Keratinocyte (primary cell): ENCODE measurements at regions not wholly inside any gene's neighbourhood (a gene's known extent, or its start where the extent isn't known, plus 50 kb on each side); places are given as distances from the start of the nearest gene placed in this dataset.

ENCODE experiments used
- DNase-seq: peaks from one replicate; pipeline ENCODE4 v3.0.0-alpha.2; 2011; ENCODE audit warnings: low read depth, missing footprints, low spot score
- FAIRE-seq: peaks from 2 replicates; lab custom pipeline; 2011; peaks lifted over from hg19 to GRCh38; lab: Jason Lieb, UNC
- H2AFZ ChIP-seq: 2 replicates; pipeline ENCODE4 v1.6.0; 2012; ENCODE audit warnings: low read length, control low read depth, inconsistent platforms; ENCODE audit not compliant: control insufficient read depth
- H3K27ac ChIP-seq: 2 replicates; pipeline ENCODE4 v1.5.1; 2011; ENCODE audit warnings: low read length; ENCODE audit not compliant: control insufficient read depth, insufficient read depth
- H3K27me3 ChIP-seq: 3 replicates; pipeline ENCODE4 v1.6.0; 2011; ENCODE audit warnings: low read length; ENCODE audit not compliant: control insufficient read depth, insufficient read depth; ENCODE audit errors: extremely low read depth
- H3K36me3 ChIP-seq, 2 experiments: 2 replicates in 1 of 2; 3 replicates in 1 of 2; pipeline ENCODE4 v1.5.1; 2011; ENCODE audit warnings: low read length in 2 of 2, mild to moderate bottlenecking in 1 of 2; ENCODE audit not compliant: control insufficient read depth in 2 of 2, insufficient read depth in 2 of 2; ENCODE audit errors: extremely low read depth in 1 of 2
- H3K4me1 ChIP-seq: 3 replicates; pipeline ENCODE4 v1.5.1; 2011; ENCODE audit warnings: low read length; ENCODE audit not compliant: control insufficient read depth, insufficient read depth; ENCODE audit errors: extremely low read depth
- H3K4me2 ChIP-seq: 3 replicates; pipeline ENCODE4 v1.6.0; 2011; ENCODE audit warnings: low read depth, low read length; ENCODE audit not compliant: control insufficient read depth, insufficient read depth; ENCODE audit errors: extremely low read depth
- H3K4me3 ChIP-seq, 3 experiments: fragments of 200-600 bp in 1 of 3; sonication (generic) in 1 of 3; 2 replicates in 2 of 3; 3 replicates in 1 of 3; pipeline ENCODE4 v1.5.1; 2011 to 2016; ENCODE audit warnings: low read length in 3 of 3, mild to moderate bottlenecking in 3 of 3, control low read depth in 2 of 3, inconsistent platforms in 1 of 3, low read depth in 1 of 3, mixed read lengths in 1 of 3, mixed run types in 1 of 3, moderate library complexity in 1 of 3; ENCODE audit not compliant: control insufficient read depth in 2 of 3, insufficient read depth in 2 of 3; ENCODE audit errors: extremely low read depth in 1 of 3
- H3K79me2 ChIP-seq: 2 replicates; pipeline ENCODE4 v1.6.0; 2012; ENCODE audit warnings: low read length; ENCODE audit not compliant: control insufficient read depth, insufficient read depth
- H3K9ac ChIP-seq: 3 replicates; pipeline ENCODE4 v1.6.0; 2011; ENCODE audit warnings: low read length; ENCODE audit not compliant: control insufficient read depth, insufficient read depth; ENCODE audit errors: extremely low read depth
- H3K9me1 ChIP-seq: 3 replicates; pipeline ENCODE4 v1.6.0; 2011; ENCODE audit warnings: low read length; ENCODE audit not compliant: control insufficient read depth, insufficient read depth; ENCODE audit errors: extremely low read depth
- H3K9me3 ChIP-seq: 2 replicates; pipeline ENCODE4 v1.5.1; 2012; ENCODE audit warnings: low read depth, low read length; ENCODE audit not compliant: control insufficient read depth
- H4K20me1 ChIP-seq: 3 replicates; pipeline ENCODE4 v1.6.0; 2011; ENCODE audit warnings: low read length; ENCODE audit not compliant: control insufficient read depth, insufficient read depth; ENCODE audit errors: extremely low read depth
- CTCF ChIP-seq, 3 experiments: IDR thresholded peaks in 1 of 3; conservative IDR thresholded peaks in 1 of 3; optimal IDR thresholded peaks in 1 of 3; 2 replicates in 2 of 3; 3 replicates in 1 of 3; pipeline versions ENCODE3 to v1.5.1; 2011; ENCODE audit warnings: low read length in 3 of 3, mild to moderate bottlenecking in 3 of 3, moderate library complexity in 2 of 3, control low read depth in 1 of 3, inconsistent platforms in 1 of 3; ENCODE audit not compliant: insufficient read depth in 2 of 3; ENCODE audit errors: extremely low read depth in 1 of 3
- EZH2 ChIP-seq: IDR thresholded peaks from one replicate; pipeline ENCODE4 v1.6.1; 2012; ENCODE audit warnings: inconsistent platforms, mild to moderate bottlenecking, low read length, moderate library complexity
- dilution Hi-C: fragments of 300-500 bp; cut with MboI; formaldehyde crosslinking; loops from one replicate; pipeline ENCODE4 v1.7.0; 2020; ENCODE audit warnings: low sequenced_read_pairs; ENCODE audit not compliant: extremely low pct_ligation_motif_present

- Histone ChIP-seq H3K4me3 (no peak overlapping the region), H3K9ac (no peak overlapping the region), H3K4me1 (no peaks in the 10 kb centered on the region), H4K20me1 (no peaks in the 10 kb centered on the region), H3K9me3 (no peaks in the 10 kb centered on the region), H3K79me2 (no peaks in the 10 kb centered on the region), H3K36me3 (no peaks in the 10 kb centered on the region), H3K4me2 (no peak overlapping the region), H3K27ac (no peak overlapping the region), H3K9me1 (no peaks in the 10 kb centered on the region), H3K27me3 (no peaks in the 10 kb centered on the region), H2AFZ (no peak overlapping the region)
- FAIRE-seq (no peak), DNase-seq (no peak)
- no peak for TF ChIP-seq CTCF (optimal IDR thresholded peaks at IDR 0.05 in 1 of 3, IDR thresholded peaks at IDR 0.05 in 1 of 3, conservative IDR thresholded peaks at IDR 0.05 in 1 of 3; ENCODE audit: extremely low read depth in 1 of 3, insufficient read depth in 2 of 3, low read length in 3 of 3)
- dilution Hi-C loops: no loop called here
Observed at GRCh38 chr20:52676283-52676995, 295.7 kb upstream of the TSHZ2 start.

GRCh38 chr20:52675375-52675774 lies 296.8 kb upstream of the TSHZ2 start:
- DNase-seq (no peak), FAIRE-seq (no peak)
- Histone ChIP-seq H2AFZ (no peak overlapping the region), H4K20me1 (no peaks in the 10 kb centered on the region), H3K36me3 (no peaks in the 10 kb centered on the region), H3K9me3 (no peaks in the 10 kb centered on the region), H3K9me1 (no peaks in the 10 kb centered on the region), H3K9ac (no peak overlapping the region), H3K79me2 (no peaks in the 10 kb centered on the region), H3K27me3 (no peaks in the 10 kb centered on the region), H3K4me3 (no peak overlapping the region), H3K27ac (no peak overlapping the region), H3K4me1 (no peaks in the 10 kb centered on the region), H3K4me2 (no peak overlapping the region)
- TF ChIP-seq CTCF (optimal IDR thresholded peaks at IDR 0.05 in 1 of 3, IDR thresholded peaks at IDR 0.05 in 1 of 3, conservative IDR thresholded peaks at IDR 0.05 in 1 of 3; ENCODE audit: extremely low read depth in 1 of 3, insufficient read depth in 2 of 3, low read length in 3 of 3) (no peak), EZH2 (no peak)
- dilution Hi-C loops: no loop called here
